GM18498 (cell line): ENCODE measurements at regions not wholly inside any gene's neighbourhood (a gene's known extent, or its start where the extent isn't known, plus 50 kb on each side); places are given as distances from the start of the nearest gene placed in this dataset.

Experiments
- ATAC-seq: cut with Tn5 transposase; IDR thresholded peaks from one replicate; pipeline ENCODE4 v1.9.1; 2021; ENCODE audit warnings: mild to moderate bottlenecking, moderate library complexity; ENCODE audit not compliant: unreplicated experiment

DNA sequence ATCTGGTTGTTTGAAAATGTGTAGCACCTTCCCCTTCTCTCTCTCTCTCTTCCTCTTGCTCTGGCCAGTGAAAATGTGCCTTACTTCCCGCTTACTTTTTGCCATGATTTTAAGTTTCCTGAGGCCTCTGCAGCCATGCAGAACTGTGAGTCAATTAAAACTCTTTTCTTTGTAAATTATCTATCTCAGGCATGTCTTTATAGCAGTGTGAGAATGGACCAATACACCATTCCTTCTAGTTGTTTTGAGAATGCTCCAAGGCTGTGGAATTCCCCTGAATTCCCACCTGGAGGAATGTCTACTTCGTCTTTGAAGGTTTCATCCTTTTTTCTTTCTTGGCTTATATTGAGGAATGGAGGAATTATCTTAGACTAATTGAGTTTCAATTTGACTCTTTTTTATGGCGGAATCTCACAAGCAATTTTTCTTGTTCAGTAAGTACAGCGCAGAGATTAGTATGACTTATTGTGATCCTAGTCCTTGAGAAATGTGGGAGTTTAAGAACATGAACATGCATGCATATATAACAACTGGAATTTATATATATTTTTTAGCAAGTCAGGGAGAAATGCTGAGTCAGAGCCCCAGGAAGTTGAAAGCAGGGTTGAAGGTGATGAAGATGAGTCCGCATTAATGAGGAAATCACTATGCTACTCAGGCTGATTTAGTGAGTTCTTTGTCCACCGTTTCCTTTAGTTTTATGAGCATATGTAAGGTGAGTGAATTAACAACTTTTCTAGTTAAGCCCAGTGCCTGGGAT is 488.1 kb upstream of the ADAMTS16 start:
- ATAC-seq, result no peak

DNA sequence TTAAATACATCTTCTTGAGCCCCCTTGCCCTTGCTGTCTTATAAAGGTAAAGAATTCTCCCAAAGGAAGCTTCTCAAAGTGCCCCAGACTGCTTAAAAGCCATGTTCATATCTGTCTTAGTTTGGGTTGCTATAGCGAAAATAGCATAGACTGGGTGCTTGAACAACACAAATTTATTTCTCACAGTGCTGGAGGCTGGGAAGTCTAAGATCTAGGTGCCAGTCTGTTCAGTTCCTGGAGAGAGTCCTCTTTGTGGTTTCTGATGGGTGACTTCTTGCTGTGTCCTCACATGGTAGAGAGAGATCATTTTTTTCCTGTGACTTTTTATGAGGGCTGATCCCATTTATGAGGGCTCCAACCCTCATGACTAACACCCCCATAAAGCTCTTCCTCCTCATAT is 486.7 kb upstream of the ADAMTS16 start:
- no peak for ATAC-seq

DNA sequence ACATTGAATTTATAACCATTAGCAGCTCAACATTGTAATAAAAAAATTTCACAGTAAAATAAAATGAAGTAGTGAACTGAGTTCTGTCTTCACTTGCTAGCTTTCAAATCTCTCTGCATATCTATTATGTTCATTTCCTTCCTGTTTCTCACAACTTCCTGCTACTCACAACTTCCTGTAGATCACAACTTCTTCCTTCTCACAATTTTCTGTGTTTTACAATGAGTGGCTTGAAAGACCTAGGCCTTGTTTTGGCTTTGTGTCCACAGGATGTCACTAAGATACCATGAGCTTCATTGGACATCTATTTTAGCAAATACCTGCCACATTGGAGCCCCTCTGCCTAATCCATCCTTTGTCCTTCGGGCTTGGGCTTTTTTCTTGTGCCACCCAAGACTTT is 480.3 kb upstream of the ADAMTS16 start:
- no peak for ATAC-seq

DNA sequence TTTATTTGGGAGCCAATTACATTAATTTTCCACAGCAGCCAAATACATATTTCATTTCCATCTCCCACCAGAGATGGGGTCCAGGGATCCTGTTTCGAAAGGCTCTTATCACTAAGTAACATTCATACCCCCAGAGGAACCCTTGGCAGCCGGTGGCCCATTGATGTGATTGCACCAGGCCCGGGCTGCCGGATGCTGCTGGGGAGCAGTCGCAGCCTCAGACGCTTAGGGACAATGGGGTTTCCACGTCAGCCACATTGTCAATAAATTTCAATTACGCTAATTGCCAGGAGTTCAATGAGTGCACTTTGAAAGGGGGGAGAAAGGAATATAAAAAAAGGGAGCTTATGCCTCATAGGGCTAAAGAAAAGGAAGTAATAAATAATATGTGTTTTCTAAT is 478.8 kb upstream of the ADAMTS16 start:
- ATAC-seq, result no peak

DNA sequence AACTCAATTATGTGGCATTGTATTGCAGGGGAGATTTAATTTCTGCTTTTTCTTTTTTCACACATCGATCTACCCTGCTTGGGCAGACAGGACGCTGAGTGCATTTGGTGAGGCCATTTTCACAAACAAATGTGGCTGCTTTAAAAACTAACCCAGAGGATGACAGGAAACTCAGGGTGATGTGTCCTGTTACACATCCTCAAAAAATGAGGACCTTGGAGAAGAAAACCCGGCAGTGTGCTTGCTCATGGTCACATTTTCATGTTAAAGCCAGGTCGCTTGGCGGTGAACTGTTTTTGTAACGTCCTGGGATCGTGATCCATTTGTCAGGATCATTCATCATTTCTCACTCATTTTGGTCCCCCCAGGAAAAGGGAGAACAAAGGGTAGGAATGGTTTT is 478.3 kb upstream of the ADAMTS16 start:
- no peak for ATAC-seq

DNA sequence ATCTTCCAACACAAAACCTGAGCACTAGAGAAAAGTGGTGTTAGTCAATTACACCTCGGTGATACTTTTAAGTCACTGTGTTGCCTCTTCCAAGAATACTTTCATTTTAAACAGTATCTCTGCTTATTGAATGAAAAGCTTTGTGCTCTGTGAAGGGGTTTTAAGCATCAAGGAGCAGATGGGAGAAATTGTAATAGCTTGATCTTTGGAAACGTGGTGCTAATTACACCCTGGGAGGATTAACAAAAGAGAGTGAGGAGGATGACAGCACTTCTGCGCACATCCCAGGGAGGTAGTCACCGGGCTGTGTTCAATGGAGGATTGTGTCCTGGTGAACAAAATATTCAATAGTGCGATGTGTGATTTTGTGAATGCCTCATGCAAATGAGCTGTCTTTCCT is 477.4 kb upstream of the ADAMTS16 start:
- ATAC-seq, result no peak

DNA sequence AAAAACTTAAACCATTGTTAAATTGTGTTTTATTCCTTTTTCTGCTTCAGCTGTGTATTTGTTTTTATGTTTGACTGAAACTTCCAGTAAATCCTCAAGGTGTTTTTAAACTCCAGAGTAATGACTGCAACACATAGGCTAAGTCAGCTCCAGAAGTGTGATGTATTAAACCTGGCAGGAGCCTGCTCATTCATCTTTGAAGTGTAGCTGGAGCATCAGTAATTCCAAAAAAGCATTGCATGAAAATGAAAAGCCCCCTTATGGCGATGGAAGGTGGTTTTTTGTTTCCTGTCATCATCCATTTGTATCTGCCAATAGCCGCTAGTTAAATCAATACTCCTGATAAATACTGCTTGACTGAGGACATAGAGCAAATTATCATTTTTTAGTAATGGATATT is 474.2 kb upstream of the ADAMTS16 start:
- ATAC-seq, result no peak

DNA sequence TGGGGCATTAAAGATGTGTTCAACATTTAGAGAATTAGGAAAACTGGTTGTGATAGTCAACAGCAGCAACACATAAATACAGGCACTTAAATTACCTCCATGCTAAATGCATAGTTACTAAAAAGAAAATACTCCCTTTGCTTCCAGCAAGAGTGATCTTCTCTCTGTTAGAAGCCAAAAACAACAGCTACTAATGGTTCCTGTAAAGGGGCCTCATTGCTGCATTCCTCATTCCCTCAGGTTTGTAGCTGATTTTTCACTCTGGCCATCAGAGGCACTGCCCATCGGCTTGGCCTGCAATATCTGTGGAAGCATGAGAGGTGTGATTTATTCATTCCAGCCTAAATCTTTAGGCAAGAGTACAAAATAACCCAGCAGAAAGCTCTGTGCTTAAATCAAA is 466.0 kb upstream of the ADAMTS16 start:
- ATAC-seq, result no peak

DNA sequence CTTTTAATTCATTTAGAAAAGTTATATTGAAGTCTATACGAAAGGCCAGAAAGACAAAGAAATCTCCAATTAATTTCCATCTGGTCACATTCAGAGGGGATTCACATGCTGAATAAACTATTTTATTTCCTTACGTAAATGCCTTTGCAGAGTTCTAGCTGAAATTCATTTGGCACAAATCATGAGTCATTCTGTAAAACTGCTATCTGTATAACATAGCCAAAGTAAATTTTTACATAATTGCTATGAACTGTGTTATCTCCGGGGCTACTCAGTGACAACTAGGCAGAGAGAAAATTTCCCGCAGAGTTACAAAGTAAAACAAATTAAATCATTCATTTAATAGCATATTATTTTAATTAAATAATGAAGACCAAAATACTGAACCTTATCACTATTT is 463.2 kb upstream of the ADAMTS16 start:
- no peak for ATAC-seq

DNA sequence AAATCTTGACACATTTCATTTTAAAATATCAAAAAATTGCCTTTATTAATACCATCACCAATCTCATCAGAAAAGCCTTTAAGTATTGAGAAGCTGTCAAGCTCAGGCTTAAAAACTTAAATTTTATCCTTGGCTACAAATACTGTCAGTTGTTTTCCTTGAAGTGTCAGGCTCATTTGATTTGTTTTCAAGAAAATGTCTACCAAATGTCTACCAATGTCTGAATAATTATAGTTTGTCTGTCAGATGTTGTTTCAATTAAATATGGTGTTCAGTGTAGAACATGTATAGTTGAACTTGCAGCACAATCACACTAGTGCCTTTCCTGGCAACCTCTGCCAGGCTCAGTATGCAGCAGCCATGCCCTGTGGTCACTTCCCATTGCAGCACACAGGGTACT is 455.2 kb upstream of the ADAMTS16 start:
- no peak for ATAC-seq

DNA sequence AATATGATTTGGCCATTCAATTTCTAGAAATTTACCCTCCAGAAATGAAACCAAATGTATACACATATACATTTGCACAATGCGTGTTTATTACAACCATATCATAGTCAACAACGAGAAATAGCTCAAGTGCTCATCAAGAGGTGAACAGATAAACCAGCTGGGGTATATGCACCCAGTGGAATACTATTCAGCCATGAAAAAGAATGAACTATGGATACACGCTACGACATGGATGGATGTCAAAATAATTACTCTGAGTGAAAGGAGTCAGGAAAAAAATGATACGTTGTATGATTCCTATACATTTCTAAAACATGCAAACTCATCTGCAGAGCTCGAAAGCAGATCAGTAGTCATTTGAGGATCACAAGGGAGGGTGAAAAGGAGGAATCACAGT is 441.5 kb upstream of the ADAMTS16 start:
- no peak for ATAC-seq

DNA sequence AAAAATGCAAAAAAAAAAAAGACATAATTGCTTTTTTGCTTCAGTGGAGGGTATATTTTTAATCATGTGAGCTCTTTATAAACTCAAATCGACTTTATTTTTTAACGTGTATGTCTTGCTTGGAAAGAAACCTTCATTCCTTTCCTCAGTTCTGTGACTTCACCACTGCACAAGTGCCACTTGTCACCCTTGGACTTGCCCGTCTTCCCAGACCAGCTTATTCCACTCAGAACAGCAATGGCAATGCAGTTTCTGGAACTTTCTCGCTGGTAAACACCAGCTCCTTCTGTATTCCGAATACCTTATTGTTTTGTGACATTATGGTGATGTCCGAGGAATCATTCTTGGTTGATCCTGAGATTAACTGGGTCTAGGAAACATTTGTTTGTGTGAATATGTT is 440.5 kb upstream of the ADAMTS16 start:
- ATAC-seq, result no peak

DNA sequence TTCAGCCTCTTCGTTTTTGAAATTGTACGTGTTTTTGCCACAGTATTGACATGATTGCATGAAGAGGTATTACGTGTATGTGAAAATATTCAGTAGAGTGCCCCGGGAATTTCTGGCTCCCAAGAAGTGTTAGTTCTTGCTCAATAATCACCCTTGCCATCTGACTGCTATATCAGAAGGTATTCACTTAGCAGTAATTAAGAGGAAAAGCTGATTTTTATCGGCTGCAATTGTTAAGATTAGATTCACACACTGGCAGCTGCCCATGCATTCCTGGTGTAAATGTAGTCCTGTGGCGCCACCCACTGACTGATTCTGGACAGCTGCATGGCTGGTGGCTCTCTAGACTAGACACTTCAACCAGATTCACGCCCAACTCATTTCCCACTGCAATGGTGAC is 440.1 kb upstream of the ADAMTS16 start:
- ATAC-seq, result no peak

DNA sequence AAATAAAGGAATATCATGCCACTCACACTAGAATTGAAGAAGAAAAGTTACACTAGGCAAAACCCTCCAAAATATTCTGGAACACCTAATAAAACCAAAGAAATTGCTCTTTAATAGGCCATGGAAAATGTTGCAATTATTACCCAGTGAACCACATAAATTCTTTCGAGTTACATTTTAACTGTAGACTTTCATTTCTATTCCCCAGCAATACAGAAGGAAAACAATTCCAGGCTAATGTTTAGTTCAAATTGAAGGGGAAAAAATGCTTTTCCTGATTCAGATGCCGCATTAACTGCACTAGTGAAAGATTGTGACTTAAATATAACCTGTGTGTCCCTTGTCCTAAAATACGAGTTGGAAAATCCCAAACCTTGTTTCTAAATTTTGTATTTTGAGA is 439.3 kb upstream of the ADAMTS16 start:
- no peak for ATAC-seq

DNA sequence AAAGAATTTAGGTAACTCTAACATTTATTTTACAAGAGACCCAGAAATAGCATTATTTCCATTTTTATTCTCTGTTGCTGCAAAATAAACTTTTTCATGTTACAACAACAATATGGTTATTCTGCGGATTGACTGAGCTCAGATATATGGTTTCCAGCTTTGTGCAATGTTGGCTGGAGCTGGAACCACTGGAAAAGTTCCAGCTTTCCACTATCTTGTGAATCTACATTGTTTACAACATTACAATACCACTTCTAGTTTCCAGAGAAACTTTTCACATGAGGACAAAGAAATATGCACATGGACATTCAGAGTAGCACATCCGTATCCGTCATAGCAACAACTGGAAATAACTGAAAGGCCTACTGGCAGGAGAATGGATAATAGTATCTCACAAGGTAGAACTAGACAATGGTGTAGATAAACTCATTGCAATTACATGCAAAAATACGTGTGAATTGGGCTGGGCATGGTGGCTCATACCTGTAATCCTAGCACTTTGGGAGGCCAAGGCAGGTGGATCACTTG is 436.1 kb upstream of the ADAMTS16 start:
- ATAC-seq, result no peak

DNA sequence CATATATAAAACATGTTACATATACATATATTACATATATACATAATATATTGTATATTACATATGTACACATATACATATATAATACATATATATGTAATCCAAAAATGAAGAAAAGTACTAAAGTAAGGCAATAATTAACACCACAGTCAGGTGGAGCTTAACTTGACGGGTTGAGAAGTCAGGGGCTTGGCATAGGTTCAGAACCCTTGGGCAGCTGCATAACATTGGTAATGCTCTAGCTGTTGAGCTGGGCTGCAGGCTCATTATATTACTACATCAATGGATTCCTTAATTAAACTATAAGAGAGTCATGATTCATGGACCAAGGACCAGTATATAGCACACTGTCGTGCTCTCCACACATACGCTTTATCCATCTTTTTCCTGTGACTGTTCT is 435.2 kb upstream of the ADAMTS16 start:
- no peak for ATAC-seq

DNA sequence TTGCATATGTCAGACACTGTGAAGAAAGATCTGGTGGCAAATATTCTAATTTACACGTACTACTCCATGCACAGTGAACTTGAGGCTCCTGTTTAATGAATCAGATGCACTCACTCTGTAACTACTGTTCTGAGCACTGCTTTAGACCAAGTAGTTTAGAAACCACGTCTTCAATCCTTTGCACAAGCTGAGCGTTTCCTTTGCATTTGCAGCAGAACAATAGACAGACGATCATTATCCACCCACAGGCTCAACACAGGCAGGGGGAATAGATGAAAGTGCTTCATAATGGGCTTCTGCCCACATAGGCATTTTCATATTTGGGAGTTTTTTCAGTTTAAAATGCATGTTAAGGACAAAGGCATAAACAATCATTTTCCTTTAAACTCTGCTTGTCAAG is 423.3 kb upstream of the ADAMTS16 start:
- ATAC-seq, result no peak

DNA sequence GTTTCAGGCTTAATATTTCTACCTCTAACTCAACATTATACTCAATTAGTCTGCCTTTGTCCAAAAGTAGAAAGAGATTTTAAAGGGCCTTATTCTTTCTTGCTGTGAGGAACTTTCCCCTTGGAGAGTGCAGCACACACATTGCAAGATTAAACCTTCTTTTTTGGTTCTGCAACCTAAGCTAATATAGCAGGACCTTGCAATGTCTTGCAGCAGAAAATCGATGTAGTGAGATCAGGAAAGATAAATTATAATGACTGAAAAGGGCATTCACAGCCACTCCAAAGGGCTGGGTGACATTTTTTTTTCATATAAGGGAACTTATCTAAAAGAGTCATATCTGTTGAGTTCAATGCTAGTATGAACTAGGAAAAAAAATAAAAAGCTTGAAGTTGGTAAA is 422.7 kb upstream of the ADAMTS16 start:
- no peak for ATAC-seq

DNA sequence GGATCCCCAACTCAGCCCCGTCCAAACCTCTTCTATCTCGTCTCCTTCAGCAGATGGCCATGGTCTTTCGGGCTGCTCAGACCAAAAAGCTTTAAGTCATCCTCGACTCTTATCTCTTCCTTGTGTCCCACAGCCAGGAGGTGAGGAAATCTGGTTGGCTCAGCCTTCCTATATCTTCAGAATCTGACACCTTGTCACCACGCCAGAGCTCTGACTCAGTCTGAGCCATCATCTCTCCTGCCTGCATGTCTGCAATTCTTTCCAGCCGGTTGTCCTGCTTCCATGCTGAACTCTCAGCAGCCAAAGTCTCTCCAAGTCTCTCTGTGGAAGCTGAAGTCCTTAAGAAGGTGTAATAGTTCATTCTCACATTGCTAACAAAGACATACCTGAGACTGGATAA is 419.3 kb upstream of the ADAMTS16 start:
- no peak for ATAC-seq

DNA sequence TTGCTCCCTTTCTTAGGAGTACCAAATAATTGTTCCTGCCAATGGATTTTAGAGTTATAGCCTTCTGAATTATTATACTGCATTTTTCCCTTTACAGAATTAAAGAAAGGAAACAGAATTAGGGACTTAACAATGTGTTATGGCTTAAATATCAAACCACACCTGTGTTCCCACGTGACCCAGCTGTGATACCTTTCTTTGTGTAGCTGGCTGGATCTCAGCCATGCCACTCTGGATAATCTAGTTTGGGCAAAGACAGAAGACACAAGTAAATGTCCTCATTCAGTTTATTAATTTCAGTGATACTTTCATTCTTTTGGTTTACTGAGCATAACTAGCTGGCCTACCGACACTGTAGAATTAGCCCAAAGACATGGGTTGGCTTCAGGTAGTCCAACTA is 417.2 kb upstream of the ADAMTS16 start:
- no peak for ATAC-seq

DNA sequence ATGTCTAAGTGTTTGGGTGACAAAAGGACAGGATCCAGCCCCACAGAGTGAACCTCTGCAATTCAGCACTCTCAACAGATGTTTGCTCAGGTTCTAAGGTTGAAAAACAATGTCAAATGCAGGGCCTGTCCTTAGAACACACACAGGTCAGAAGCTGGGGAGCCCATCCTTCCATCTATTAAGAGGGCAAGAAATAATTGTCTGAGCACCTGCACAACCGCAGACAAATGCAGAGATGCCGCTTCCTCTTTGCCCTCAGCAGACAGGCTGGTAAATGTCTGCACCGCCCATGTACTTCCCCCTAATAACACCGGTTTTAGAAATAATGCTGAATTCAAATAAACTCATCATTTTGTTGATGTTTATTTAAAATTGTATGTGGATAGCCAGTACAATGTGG is 414.5 kb upstream of the ADAMTS16 start:
- no peak for ATAC-seq

DNA sequence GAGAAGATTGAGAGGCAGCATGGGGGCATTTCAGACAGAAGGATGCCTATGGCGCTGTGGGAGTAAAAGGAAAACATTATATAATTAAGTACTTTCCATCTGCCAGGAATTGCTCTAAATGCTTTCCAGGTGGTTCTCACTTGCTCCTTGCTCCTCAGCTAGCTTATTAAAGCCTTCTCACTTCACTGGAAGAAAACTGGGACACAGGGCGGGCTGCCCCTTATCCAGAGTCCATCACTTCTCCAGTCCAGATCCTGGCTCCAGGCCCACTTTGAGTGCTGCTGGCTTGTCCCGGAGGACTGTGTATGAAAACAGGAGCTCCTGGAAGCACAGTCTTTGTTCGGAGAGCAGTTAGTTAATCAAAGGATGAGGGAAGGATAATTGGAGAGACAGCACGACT is 409.9 kb upstream of the ADAMTS16 start:
- ATAC-seq, result no peak

DNA sequence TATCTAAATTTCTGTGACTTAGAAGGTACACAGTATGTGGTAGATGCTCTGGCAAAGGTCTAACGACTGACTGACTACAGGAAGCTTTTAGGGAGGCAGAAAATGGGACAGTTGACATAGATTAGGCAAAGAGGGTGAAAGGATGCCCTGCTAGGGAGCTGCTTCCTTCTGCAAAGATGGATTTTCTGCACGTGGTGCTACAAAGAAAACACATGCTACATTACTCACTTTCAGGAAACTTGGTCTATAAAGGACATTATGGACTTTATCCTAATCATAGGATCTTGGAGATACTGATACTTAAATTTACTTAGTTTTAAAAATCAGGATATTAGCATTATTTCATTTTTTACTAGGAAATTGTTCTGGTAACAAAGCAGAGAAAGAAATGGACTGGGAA is 405.8 kb upstream of the ADAMTS16 start:
- ATAC-seq, result no peak
